ENCODE measurements at regions not wholly inside any gene's neighbourhood (a gene's known extent, or its start where the extent isn't known, plus 50 kb on each side); places are given as distances from the start of the nearest gene placed in this dataset.

- Histone ChIP-seq H3K4me1 (no peaks in the 10 kb centered on the region), H3K27ac (no peak overlapping the region), H3K36me3 (no peaks in the 10 kb centered on the region), H3K9me3 (no peaks in the 10 kb centered on the region), H3K4me3 (no peak overlapping the region), H3K27me3 (no peaks in the 10 kb centered on the region)
- TF ChIP-seq, protein P1, sequence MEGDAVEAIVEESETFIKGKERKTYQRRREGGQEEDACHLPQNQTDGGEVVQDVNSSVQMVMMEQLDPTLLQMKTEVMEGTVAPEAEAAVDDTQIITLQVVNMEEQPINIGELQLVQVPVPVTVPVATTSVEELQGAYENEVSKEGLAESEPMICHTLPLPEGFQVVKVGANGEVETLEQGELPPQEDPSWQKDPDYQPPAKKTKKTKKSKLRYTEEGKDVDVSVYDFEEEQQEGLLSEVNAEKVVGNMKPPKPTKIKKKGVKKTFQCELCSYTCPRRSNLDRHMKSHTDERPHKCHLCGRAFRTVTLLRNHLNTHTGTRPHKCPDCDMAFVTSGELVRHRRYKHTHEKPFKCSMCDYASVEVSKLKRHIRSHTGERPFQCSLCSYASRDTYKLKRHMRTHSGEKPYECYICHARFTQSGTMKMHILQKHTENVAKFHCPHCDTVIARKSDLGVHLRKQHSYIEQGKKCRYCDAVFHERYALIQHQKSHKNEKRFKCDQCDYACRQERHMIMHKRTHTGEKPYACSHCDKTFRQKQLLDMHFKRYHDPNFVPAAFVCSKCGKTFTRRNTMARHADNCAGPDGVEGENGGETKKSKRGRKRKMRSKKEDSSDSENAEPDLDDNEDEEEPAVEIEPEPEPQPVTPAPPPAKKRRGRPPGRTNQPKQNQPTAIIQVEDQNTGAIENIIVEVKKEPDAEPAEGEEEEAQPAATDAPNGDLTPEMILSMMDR (IDR thresholded peaks at IDR 0.05), result no peak
- intact Hi-C loops (cut with DNase I), result no loop called here
- DNase-seq (no peak), ATAC-seq (no peak)
These were observed 69.4 kb downstream of the TENT5A start for GRCh38 chr6:81682858-81683620.

DNA sequence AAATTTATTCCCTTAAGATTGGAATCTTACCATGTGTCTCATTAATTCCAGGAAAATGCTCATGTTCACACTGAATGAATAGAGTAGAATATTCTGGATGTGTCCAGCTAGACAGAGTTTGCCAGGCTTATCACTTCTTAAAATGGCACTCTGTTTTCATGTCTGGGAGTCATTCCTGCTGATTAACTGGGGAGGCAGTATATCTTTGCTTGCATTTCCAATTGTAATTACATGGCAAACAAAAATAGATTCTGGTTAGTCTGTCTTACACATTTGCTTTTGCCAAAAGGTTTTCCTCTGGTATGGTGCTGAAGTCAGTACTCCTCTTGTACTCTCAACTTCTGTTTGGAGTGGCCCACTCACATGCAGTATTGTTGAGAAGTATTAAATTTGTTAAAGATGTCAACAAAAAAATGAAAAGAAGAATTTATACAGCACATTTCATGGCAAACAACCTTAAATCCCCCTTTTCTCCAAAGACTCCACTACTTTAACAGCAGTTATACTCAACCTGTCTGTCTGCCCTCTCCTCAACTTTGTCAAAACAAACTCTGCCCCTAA, 70.2 kb downstream of the TENT5A start:
- DNase-seq, result no peak
- Histone ChIP-seq H3K27ac (no peak overlapping the region), H3K4me3 (no peak overlapping the region), H3K36me3 (no peaks in the 10 kb centered on the region), H3K27me3 (no peaks in the 10 kb centered on the region), H3K4me1 (no peaks in the 10 kb centered on the region), H3K9me3 (no peaks in the 10 kb centered on the region)
- TF ChIP-seq, protein P1 (IDR thresholded peaks at IDR 0.05), result no peak
- no peak for ATAC-seq
- intact Hi-C loops (cut with DNase I), result no loop called here

DNA sequence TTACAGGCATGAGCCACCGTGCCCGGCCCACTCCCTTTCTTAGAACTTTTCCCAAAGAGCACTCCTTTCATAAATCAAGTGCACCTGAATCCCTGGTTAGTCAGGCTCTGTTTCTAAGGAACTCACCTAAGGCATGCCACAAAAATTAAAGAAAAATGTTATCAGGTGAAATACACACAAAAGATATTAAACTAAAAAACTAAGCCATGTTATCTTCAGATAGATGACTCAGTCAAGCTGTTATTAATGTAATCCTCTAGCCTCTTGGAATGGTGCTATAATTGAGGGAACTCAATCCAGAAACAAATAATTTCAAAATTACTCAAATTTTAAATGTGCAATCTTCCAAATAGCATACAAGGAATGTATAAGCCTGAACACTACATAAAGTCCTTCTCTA, 83.0 kb downstream of the TENT5A start:
- no peaks in the 10 kb centered on the region for H3K36me3 ChIP-seq

GRCh38 chr6:81668615-81669047, 83.8 kb downstream of the TENT5A start:
- no peak for DNase-seq
- ATAC-seq, result no peak
- intact Hi-C loops (cut with DNase I), result no loop called here
- H3K27me3 ChIP-seq, result no peaks in the 10 kb centered on the region
- no peaks in the 10 kb centered on the region for H3K9me3 ChIP-seq
- no peak overlapping the region for H3K27ac ChIP-seq
- H3K4me3 ChIP-seq, result no peak overlapping the region
- TF ChIP-seq, protein P1 (IDR thresholded peaks at IDR 0.05), result no peak
- H3K4me1 ChIP-seq, result no peaks in the 10 kb centered on the region
- no peaks in the 10 kb centered on the region for H3K36me3 ChIP-seq

More for the DNA sequence above, 83.0 kb downstream of the TENT5A start:
- Histone ChIP-seq H3K4me3 (no peak overlapping the region), H3K27me3 (no peaks in the 10 kb centered on the region), H3K4me1 (no peaks in the 10 kb centered on the region), H3K9me3 (no peaks in the 10 kb centered on the region), H3K27ac (no peak overlapping the region)
- TF ChIP-seq, protein P1 (IDR thresholded peaks at IDR 0.05), result no peak
- DNase-seq (no peak), ATAC-seq (no peak)
- intact Hi-C loops (cut with DNase I), result no loop called here

- H3K27me3 ChIP-seq, result no peaks in the 10 kb centered on the region
- no peaks in the 10 kb centered on the region for H3K9me3 ChIP-seq
- TF ChIP-seq, protein P1 (IDR thresholded peaks at IDR 0.05), result no peak
- no peak overlapping the region for H3K4me3 ChIP-seq
- intact Hi-C loops (cut with DNase I), result no loop called here
- no peak overlapping the region for H3K27ac ChIP-seq
- H3K4me1 ChIP-seq, result no peaks in the 10 kb centered on the region
- DNase-seq (no peak), ATAC-seq (no peak)
- no peaks in the 10 kb centered on the region for H3K36me3 ChIP-seq
These were observed 86.0 kb downstream of the TENT5A start for GRCh38 chr6:81666481-81666880.

All from upper lobe of right lung (tissue), 1 donor.